Naive thymus-derived CD4-positive, alpha-beta T cell (primary cell): ENCODE measurements at regions not wholly inside any gene's neighbourhood (a gene's known extent, or its start where the extent isn't known, plus 50 kb on each side); places are given as distances from the start of the nearest gene placed in this dataset.

Experiments
- ATAC-seq: fragments of 150-1000 bp; cut with Tn5 transposase; 2 replicates; pipeline ENCODE4 v1.10.0; 2021; ENCODE audit warnings: mild to moderate bottlenecking, moderate library complexity
- CTCF ChIA-PET: fragments of 350-600 bp; sonication (Branson Sonifier 250); formaldehyde crosslinking; loops from one replicate; lab custom pipeline; 2021; ENCODE audit warnings: antibody characterized with exemption; lab: Charles Lee
- POLR2A ChIA-PET: fragments of 350-600 bp; sonication (Branson Sonifier 250); formaldehyde crosslinking; loops from one replicate; lab custom pipeline; 2021; ENCODE audit warnings: antibody characterized with exemption, inconsistent platforms; lab: Charles Lee
- DNase-seq, 9 donors: peaks; one replicate each; pipeline versions ENCODE4 v3.0.0 to v3.0.0-alpha.2; 2020 to 2022; ENCODE audit warnings: mixed read lengths in 1 of 9
- H3K27ac ChIP-seq: one replicate; pipeline ENCODE4 v1.7.0; 2013; ENCODE audit warnings: mild to moderate bottlenecking, low read depth, low read length, moderate library complexity
- H3K27me3 ChIP-seq, 2 donors: one replicate each; pipeline ENCODE4 v1.7.0; 2013; ENCODE audit warnings: low read length in 2 of 2, mild to moderate bottlenecking in 2 of 2, moderate library complexity in 2 of 2; ENCODE audit not compliant: control insufficient read depth in 2 of 2, insufficient read depth in 2 of 2
- H3K36me3 ChIP-seq, 3 experiments: 1 replicate in 2 of 3; 2 replicates in 1 of 3; pipeline ENCODE4 v1.7.0; 2013; ENCODE audit warnings: low read length in 3 of 3, mild to moderate bottlenecking in 3 of 3, moderate library complexity in 1 of 3; ENCODE audit not compliant: insufficient read depth in 3 of 3, control insufficient read depth in 2 of 3
- H3K4me1 ChIP-seq, 2 donors: one replicate each; pipeline ENCODE4 v1.7.0; 2013; ENCODE audit warnings: low read length in 2 of 2, mild to moderate bottlenecking in 2 of 2, moderate library complexity in 1 of 2; ENCODE audit not compliant: control insufficient read depth in 2 of 2, insufficient read depth in 2 of 2
- H3K4me3 ChIP-seq: 2 replicates; pipeline ENCODE4 v1.7.0; 2013; ENCODE audit warnings: mild to moderate bottlenecking, low read length
- H3K9me3 ChIP-seq, 3 experiments: 1 replicate in 2 of 3; 2 replicates in 1 of 3; pipeline ENCODE4 v1.7.0; 2013; ENCODE audit warnings: low read length in 3 of 3; ENCODE audit not compliant: control insufficient read depth in 2 of 3
- H3K27ac Mint-ChIP-seq, 9 donors: one replicate each; pipeline ENCODE4 v1.8.0; 2020 to 2022; ENCODE audit warnings: mixed read lengths in 9 of 9, mild to moderate bottlenecking in 8 of 9, moderate library complexity in 5 of 9, inconsistent platforms in 2 of 9
- H3K27me3 Mint-ChIP-seq, 5 donors: one replicate each; pipeline ENCODE4 v1.8.0; 2021 to 2022; ENCODE audit warnings: mixed read lengths in 5 of 5, mild to moderate bottlenecking in 1 of 5
- H3K36me3 Mint-ChIP-seq, 5 donors: one replicate each; pipeline ENCODE4 v1.8.0; 2020 to 2022; ENCODE audit warnings: mixed read lengths in 5 of 5, mild to moderate bottlenecking in 3 of 5, inconsistent platforms in 1 of 5
- H3K4me1 Mint-ChIP-seq, 7 donors: one replicate each; pipeline ENCODE4 v1.8.0; 2020 to 2022; ENCODE audit warnings: mixed read lengths in 7 of 7, mild to moderate bottlenecking in 3 of 7, inconsistent platforms in 1 of 7
- H3K4me3 Mint-ChIP-seq, 10 donors: one replicate each; pipeline ENCODE4 v1.8.0; 2020 to 2022; ENCODE audit warnings: mild to moderate bottlenecking in 10 of 10, mixed read lengths in 10 of 10, moderate library complexity in 6 of 10, inconsistent platforms in 2 of 10
- H3K9me3 Mint-ChIP-seq, 11 donors: one replicate each; pipeline ENCODE4 v1.8.0; 2020 to 2022; ENCODE audit warnings: mixed read lengths in 11 of 11, mild to moderate bottlenecking in 4 of 11, inconsistent platforms in 1 of 11, moderate library complexity in 1 of 11
- intact Hi-C, 2 donors: fragments of 100-400 bp; cut with micrococcal nuclease; formaldehyde crosslinking; loops; one replicate each; pipeline ENCODE4 v1.15.1; 2023

GRCh38 chr2:47232738-47233415 lies 56.6 kb upstream of the CALM2 start:
- no peaks in the 10 kb centered on the region for H3K36me3 Mint-ChIP-seq
- POLR2A ChIA-PET, result no interaction called here
- H3K4me1 ChIP-seq, result no peaks in the 10 kb centered on the region
- no peaks in the 10 kb centered on the region for H3K27me3 ChIP-seq
- H3K4me3 Mint-ChIP-seq, result no peak overlapping the region
- no peaks in the 10 kb centered on the region for H3K9me3 Mint-ChIP-seq
- peaks cover 0 to under 1% (median 0%) of the 10 kb centered on the region in 7 donors for H3K4me1 Mint-ChIP-seq
- H3K36me3 ChIP-seq, result no peaks in the 10 kb centered on the region
- no peak overlapping the region for H3K27ac Mint-ChIP-seq
- no peak overlapping the region for H3K4me3 ChIP-seq
- peaks cover 0 to 19% (median 3%) of the 10 kb centered on the region in 5 donors for H3K27me3 Mint-ChIP-seq
- DNase-seq (no peak), ATAC-seq (no peak)
- intact Hi-C loops, result no loop called here
- no peaks in the 10 kb centered on the region for H3K9me3 ChIP-seq
- CTCF ChIA-PET, result no interaction called here
- no peak overlapping the region for H3K27ac ChIP-seq

GRCh38 chr2:47230418-47230817 lies 54.1 kb upstream of the CALM2 start:
- Mint-ChIP-seq H3K27me3 (peaks cover 0 to 12% (median 3%) of the 10 kb centered on the region in 5 donors), H3K27ac (no peak overlapping the region)

GRCh38 chr2:47227532-47228279 lies 51.4 kb upstream of the CALM2 start:
- peaks cover 0 to 2% (median 0%) of the 10 kb centered on the region in 7 donors for H3K4me1 Mint-ChIP-seq
- CTCF ChIA-PET, result no interaction called here
- H3K27ac Mint-ChIP-seq, result peak overlapping the region in 1 of 9 donors; percentile 51
- H3K27me3 ChIP-seq, result no peaks in the 10 kb centered on the region
- H3K27me3 Mint-ChIP-seq, result peaks cover 0 to 6% (median 3%) of the 10 kb centered on the region in 5 donors
- no peaks in the 10 kb centered on the region for H3K36me3 ChIP-seq
- no peaks in the 10 kb centered on the region for H3K36me3 Mint-ChIP-seq
- intact Hi-C loops, result no loop called here
- H3K9me3 ChIP-seq, result no peaks in the 10 kb centered on the region
- H3K4me3 Mint-ChIP-seq, result no peak overlapping the region
- H3K4me3 ChIP-seq, result no peak overlapping the region
- no peak overlapping the region for H3K27ac ChIP-seq
- POLR2A ChIA-PET, result no interaction called here
- ATAC-seq, result no peak
- DNase-seq, result no peak
- H3K9me3 Mint-ChIP-seq, result no peaks in the 10 kb centered on the region
- no peaks in the 10 kb centered on the region for H3K4me1 ChIP-seq

More at GRCh38 chr2:47230418-47230817, 54.1 kb upstream of the CALM2 start:
- CTCF ChIA-PET, result interaction anchor here (0.6 kb wide), 1 partner anchor 540 kb away, joined by 4 read pairs; no protein-coding TSS in a partner anchor
- H3K4me3 Mint-ChIP-seq, result no peak overlapping the region
- DNase-seq (no peak), ATAC-seq (no peak)
- no peaks in the 10 kb centered on the region for H3K36me3 Mint-ChIP-seq
- no peaks in the 10 kb centered on the region for H3K27me3 ChIP-seq
- no peaks in the 10 kb centered on the region for H3K9me3 Mint-ChIP-seq
- H3K4me3 ChIP-seq, result no peak overlapping the region
- H3K4me1 Mint-ChIP-seq, result peaks cover 0 to 2% (median 0%) of the 10 kb centered on the region in 7 donors
- POLR2A ChIA-PET, result no interaction called here
- intact Hi-C loops, result no loop called here
- H3K27ac ChIP-seq, result no peak overlapping the region
- no peaks in the 10 kb centered on the region for H3K9me3 ChIP-seq
- no peaks in the 10 kb centered on the region for H3K36me3 ChIP-seq
- no peaks in the 10 kb centered on the region for H3K4me1 ChIP-seq

GRCh38 chr2:47226923-47227220 lies 50.6 kb upstream of the CALM2 start:
- ChIA-PET CTCF (interaction anchor here (0.6 kb wide), 1 partner anchor 448 kb away, joined by 9 read pairs; no protein-coding TSS in a partner anchor), POLR2A (interaction anchor here (0.6 kb wide), 1 partner anchor 151 kb away, joined by 4 read pairs; no protein-coding TSS in a partner anchor)

GRCh38 chr2:47226132-47226922 lies 50.0 kb upstream of the CALM2 start:
- Mint-ChIP-seq H3K27ac (no peak overlapping the region), H3K36me3 (no peaks in the 10 kb centered on the region), H3K9me3 (no peaks in the 10 kb centered on the region), H3K27me3 (peaks cover 0 to 7% (median 0%) of the 10 kb centered on the region in 5 donors), H3K4me3 (no peak overlapping the region), H3K4me1 (peaks cover 0 to 2% (median 0%) of the 10 kb centered on the region in 7 donors)
- Histone ChIP-seq H3K4me1 (no peaks in the 10 kb centered on the region), H3K36me3 (no peaks in the 10 kb centered on the region), H3K27me3 (no peaks in the 10 kb centered on the region), H3K9me3 (no peaks in the 10 kb centered on the region), H3K27ac (no peak overlapping the region), H3K4me3 (no peak overlapping the region)
- DNase-seq, result no peak
- POLR2A ChIA-PET, result interaction anchor here (0.6 kb wide), 1 partner anchor 150 kb away, joined by 4 read pairs; no protein-coding TSS in a partner anchor
- CTCF ChIA-PET, result interaction anchor here (0.6 kb wide), 1 partner anchor 448 kb away, joined by 9 read pairs; no protein-coding TSS in a partner anchor
- ATAC-seq, result no peak
- intact Hi-C loops, result no loop called here

More at GRCh38 chr2:47226923-47227220, 50.6 kb upstream of the CALM2 start:
- no peaks in the 10 kb centered on the region for H3K9me3 ChIP-seq
- H3K4me1 ChIP-seq, result no peaks in the 10 kb centered on the region
- Mint-ChIP-seq H3K4me3 (no peak overlapping the region), H3K4me1 (peaks cover 0 to 2% (median 0%) of the 10 kb centered on the region in 7 donors), H3K27ac (no peak overlapping the region), H3K27me3 (peaks cover 0 to 6% (median 0%) of the 10 kb centered on the region in 5 donors), H3K36me3 (no peaks in the 10 kb centered on the region), H3K9me3 (no peaks in the 10 kb centered on the region)
- DNase-seq (no peak), ATAC-seq (no peak)
- H3K27me3 ChIP-seq, result no peaks in the 10 kb centered on the region
- intact Hi-C loops, result no loop called here
- no peaks in the 10 kb centered on the region for H3K36me3 ChIP-seq
- no peak overlapping the region for H3K4me3 ChIP-seq
- H3K27ac ChIP-seq, result no peak overlapping the region
